HG02981 (cell line): ENCODE measurements at regions not wholly inside any gene's neighbourhood (a gene's known extent, or its start where the extent isn't known, plus 50 kb on each side); places are given as distances from the start of the nearest gene placed in this dataset.
"Not testable (repeated sequence)": the region's sequence is repeated elsewhere in the genome, so short reads cannot be mapped to it uniquely, and the experiment has no call there.

Experiments used
- ATAC-seq: cut with Tn5 transposase; IDR thresholded peaks from one replicate; pipeline ENCODE4 v1.9.1; 2021; ENCODE audit warnings: mild to moderate bottlenecking, moderate library complexity; ENCODE audit not compliant: unreplicated experiment

GRCh38 chr13:110045202-110045601 is 258.8 kb upstream of the IRS2 start:
- ATAC-seq, result no peak

GRCh38 chr13:110044551-110045111 is 258.2 kb upstream of the IRS2 start:
- ATAC-seq, result no peak

- ATAC-seq, result no peak
Measured at GRCh38 chr13:110042253-110042950, 256.0 kb upstream of the IRS2 start.

GRCh38 chr13:110041638-110042037 is 255.3 kb upstream of the IRS2 start:
- ATAC-seq, result not testable (repeated sequence)

GRCh38 chr13:110037925-110038573 is 251.7 kb upstream of the IRS2 start:
- no peak for ATAC-seq

GRCh38 chr13:110036060-110036459 is 249.7 kb upstream of the IRS2 start:
- ATAC-seq, result no peak

- no peak for ATAC-seq
Measured at GRCh38 chr13:110034031-110034549, 247.7 kb upstream of the IRS2 start.

- no peak for ATAC-seq
Measured at GRCh38 chr13:110032969-110033368, 246.6 kb upstream of the IRS2 start.

GRCh38 chr13:110030394-110030928 is 244.1 kb upstream of the IRS2 start:
- no peak for ATAC-seq

GRCh38 chr13:110028838-110029621 is 242.6 kb upstream of the IRS2 start:
- no peak for ATAC-seq

- ATAC-seq, result no peak
Measured at GRCh38 chr13:110028311-110028710, 241.9 kb upstream of the IRS2 start.

GRCh38 chr13:110027470-110028240 is 241.3 kb upstream of the IRS2 start:
- no peak for ATAC-seq

- ATAC-seq, result no peak
Measured at GRCh38 chr13:110024645-110024980, 238.2 kb upstream of the IRS2 start.

- ATAC-seq, result no peak
Measured at GRCh38 chr13:110023729-110024644, 237.6 kb upstream of the IRS2 start.

- ATAC-seq, result no peak
Measured at GRCh38 chr13:110018009-110018408, 231.6 kb upstream of the IRS2 start.

GRCh38 chr13:110017379-110017778 is 231.0 kb upstream of the IRS2 start:
- no peak for ATAC-seq

- no peak for ATAC-seq
Measured at GRCh38 chr13:110015253-110015652, 228.9 kb upstream of the IRS2 start.

GRCh38 chr13:110014719-110015118 is 228.3 kb upstream of the IRS2 start:
- no peak for ATAC-seq

- no peak for ATAC-seq
Measured at GRCh38 chr13:110012102-110012739, 225.8 kb upstream of the IRS2 start.
